Left ventricle myocardium inferior (tissue), 1 donor: ENCODE measurements at regions not wholly inside any gene's neighbourhood (a gene's known extent, or its start where the extent isn't known, plus 50 kb on each side); places are given as distances from the start of the nearest gene placed in this dataset.

ENCODE experiments used
- DNase-seq: peaks from one replicate; pipeline ENCODE4 v3.0.0-alpha.2; 2020
- H3K27ac ChIP-seq: fragments of 200-600 bp; replicated peaks from 2 replicates; pipeline ENCODE4 v1.8.0; 2021
- H3K27me3 ChIP-seq: fragments of 200-600 bp; 2 replicates; pipeline ENCODE4 v1.8.0; 2021; ENCODE audit warnings: low read depth
- H3K36me3 ChIP-seq: fragments of 200-600 bp; 2 replicates; pipeline ENCODE4 v1.8.0; 2021
- H3K4me1 ChIP-seq: fragments of 200-600 bp; 2 replicates; pipeline ENCODE4 v1.8.0; 2021
- H3K4me3 ChIP-seq: fragments of 200-600 bp; 2 replicates; pipeline ENCODE4 v1.8.0; 2021; ENCODE audit warnings: mild to moderate bottlenecking, moderate library complexity
- H3K9me3 ChIP-seq: fragments of 200-600 bp; replicated peaks from 2 replicates; pipeline ENCODE4 v1.8.0; 2021
- intact Hi-C: fragments of 100-400 bp; cut with micrococcal nuclease; formaldehyde crosslinking; loops from one replicate; pipeline ENCODE4 v1.11.0; 2022
- TF ChIP-seq, protein P1 (sequence below): fragments of 200-600 bp; IDR thresholded peaks from 2 replicates; pipeline ENCODE4 v1.8.0; 2021; ENCODE audit warnings: antibody characterized with exemption, mild to moderate bottlenecking, borderline replicate concordance
- donor health status: DM: no; HTN: yes; CAD: no; lungs with severe emphysema.

DNA sequence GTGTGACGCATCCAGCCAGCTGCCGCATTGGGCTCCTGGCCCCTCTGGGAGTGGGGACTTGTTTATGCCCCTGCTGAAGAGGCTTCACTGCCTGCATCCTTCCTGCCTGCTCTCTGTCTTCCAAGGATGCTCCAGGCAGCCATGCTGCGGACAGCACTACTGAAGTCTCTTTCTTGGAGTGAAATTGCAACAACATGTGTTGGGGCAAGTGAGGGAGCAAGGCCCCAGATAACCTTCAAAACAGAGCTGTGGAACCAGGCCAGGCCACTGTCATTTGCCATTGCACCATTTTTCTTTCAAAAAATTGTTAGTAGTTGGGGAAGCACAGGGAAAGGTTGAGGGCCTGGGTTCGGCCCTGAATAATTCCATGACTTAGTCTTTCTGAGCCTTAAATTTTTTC is 169.6 kb upstream of the ADRA1B start:
- Histone ChIP-seq H3K9me3 (peaks cover 20% of the 10 kb centered on the region), H3K27me3 (no peaks in the 10 kb centered on the region), H3K27ac (no peak overlapping the region), H3K4me1 (no peaks in the 10 kb centered on the region), H3K4me3 (no peak overlapping the region), H3K36me3 (no peaks in the 10 kb centered on the region)
- TF ChIP-seq, protein P1, sequence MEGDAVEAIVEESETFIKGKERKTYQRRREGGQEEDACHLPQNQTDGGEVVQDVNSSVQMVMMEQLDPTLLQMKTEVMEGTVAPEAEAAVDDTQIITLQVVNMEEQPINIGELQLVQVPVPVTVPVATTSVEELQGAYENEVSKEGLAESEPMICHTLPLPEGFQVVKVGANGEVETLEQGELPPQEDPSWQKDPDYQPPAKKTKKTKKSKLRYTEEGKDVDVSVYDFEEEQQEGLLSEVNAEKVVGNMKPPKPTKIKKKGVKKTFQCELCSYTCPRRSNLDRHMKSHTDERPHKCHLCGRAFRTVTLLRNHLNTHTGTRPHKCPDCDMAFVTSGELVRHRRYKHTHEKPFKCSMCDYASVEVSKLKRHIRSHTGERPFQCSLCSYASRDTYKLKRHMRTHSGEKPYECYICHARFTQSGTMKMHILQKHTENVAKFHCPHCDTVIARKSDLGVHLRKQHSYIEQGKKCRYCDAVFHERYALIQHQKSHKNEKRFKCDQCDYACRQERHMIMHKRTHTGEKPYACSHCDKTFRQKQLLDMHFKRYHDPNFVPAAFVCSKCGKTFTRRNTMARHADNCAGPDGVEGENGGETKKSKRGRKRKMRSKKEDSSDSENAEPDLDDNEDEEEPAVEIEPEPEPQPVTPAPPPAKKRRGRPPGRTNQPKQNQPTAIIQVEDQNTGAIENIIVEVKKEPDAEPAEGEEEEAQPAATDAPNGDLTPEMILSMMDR, result no peak
- DNase-seq, result no peak
- intact Hi-C loops, result no loop called here

DNA sequence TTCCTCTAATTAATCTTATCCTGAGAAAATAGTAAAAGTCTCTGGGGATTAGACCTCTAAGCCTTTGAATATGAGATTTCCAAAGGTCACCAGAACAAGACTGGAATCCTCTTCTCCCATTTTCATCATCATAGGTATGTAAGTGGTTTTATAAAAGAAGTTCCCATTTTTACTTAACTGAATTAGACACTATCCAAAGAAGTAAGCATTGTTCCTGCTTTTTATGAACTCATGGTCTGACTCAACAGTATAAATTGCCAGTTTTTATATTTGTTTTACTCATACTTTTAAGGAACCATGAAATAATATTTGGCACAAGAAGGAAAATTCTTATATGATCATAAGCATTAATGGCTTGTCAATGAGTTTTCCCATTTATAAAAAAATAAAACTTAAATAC is 167.1 kb upstream of the ADRA1B start:
- no peak for DNase-seq
- intact Hi-C loops, result no loop called here
- H3K36me3 ChIP-seq, result no peaks in the 10 kb centered on the region
- peaks cover 13% of the 10 kb centered on the region for H3K9me3 ChIP-seq
- no peak overlapping the region for H3K4me3 ChIP-seq
- H3K27me3 ChIP-seq, result peaks cover 4% of the 10 kb centered on the region
- no peaks in the 10 kb centered on the region for H3K4me1 ChIP-seq
- no peak overlapping the region for H3K27ac ChIP-seq
- TF ChIP-seq, protein P1, result no peak

DNA sequence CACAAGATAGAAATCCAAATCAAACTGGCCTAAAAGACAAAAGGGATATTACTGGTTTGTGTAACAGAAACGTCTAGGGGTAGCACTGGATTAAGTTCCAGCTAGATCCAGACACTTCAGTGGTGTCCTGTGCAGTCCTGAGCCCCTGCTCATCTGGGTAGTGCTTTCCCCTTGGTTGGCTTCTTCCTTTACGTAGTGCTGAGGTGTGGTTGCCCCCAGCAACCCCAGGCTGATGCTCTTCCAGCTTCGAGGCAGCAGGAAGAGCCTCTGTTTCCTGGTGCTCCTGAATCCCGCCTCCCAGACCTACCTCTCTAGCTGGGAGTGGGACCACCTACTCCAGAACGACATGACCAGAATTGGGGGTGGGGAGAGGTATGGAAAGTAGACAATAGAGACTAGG is 166.1 kb upstream of the ADRA1B start:
- Histone ChIP-seq H3K4me3 (no peak overlapping the region), H3K27me3 (peaks cover 6% of the 10 kb centered on the region), H3K9me3 (peaks cover 13% of the 10 kb centered on the region), H3K36me3 (no peaks in the 10 kb centered on the region), H3K27ac (no peak overlapping the region), H3K4me1 (no peaks in the 10 kb centered on the region)
- TF ChIP-seq, protein P1, result no peak
- intact Hi-C loops, result no loop called here
- no peak for DNase-seq

DNA sequence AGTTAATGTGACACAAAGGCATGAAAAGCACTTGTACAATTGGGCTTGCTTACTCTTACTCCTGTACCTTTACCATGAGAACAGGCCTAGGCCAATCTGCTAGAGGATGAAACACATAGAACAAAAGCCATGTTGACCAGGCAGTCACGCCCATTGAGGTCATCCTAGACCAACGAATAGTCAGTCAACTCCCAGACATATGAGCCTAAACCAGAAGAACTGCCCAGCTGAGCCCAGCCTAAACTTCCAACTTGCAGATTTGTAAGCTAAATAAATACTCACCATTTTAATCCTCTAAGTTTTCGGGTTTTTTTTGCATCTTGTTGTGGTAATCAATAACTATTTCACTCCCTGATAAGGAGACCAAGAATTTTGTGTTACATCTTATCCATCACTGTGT is 164.8 kb upstream of the ADRA1B start:
- Histone ChIP-seq H3K4me3 (no peak overlapping the region), H3K4me1 (no peaks in the 10 kb centered on the region), H3K36me3 (no peaks in the 10 kb centered on the region), H3K27me3 (peaks cover 6% of the 10 kb centered on the region), H3K9me3 (peaks cover 13% of the 10 kb centered on the region), H3K27ac (no peak overlapping the region)
- TF ChIP-seq, protein P1, result no peak
- intact Hi-C loops, result no loop called here
- no peak for DNase-seq

DNA sequence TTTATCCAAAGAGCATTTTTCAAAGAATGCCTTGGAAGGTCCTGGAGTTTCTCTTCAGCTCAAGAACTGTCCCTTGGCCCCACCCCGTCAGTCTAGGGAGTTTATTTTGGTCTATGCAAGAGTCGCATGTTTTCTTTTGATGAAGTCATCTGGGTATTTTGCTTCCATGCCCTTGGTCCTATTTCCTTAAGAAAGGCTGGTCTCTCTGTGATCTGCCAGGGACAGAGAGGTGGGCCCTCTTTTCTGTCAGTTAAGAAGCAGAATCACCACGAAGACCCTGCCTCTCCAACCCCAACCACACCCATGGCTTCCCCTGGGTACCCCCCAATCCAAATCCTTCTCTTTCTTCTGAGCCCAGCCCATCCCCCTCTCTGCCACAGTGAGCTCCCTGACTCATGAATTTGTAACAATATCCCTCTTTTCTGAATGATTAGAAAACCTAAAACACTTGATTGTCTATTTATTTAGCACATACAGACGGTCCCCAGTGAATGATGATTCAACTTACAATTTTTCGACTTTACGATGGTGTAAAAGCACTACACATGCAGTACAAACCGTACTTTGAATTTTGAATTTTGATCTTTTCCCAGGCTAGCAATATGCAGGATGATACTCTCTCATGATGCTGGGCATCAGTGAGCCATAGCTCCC is 163.5 kb upstream of the ADRA1B start:
- Histone ChIP-seq H3K27ac (no peak overlapping the region), H3K27me3 (peaks cover 6% of the 10 kb centered on the region), H3K4me1 (no peaks in the 10 kb centered on the region), H3K4me3 (no peak overlapping the region), H3K9me3 (peaks cover 13% of the 10 kb centered on the region), H3K36me3 (no peaks in the 10 kb centered on the region)
- intact Hi-C loops, result no loop called here
- TF ChIP-seq, protein P1, result no peak
- DNase-seq, result no peak
